ENCODE measurements at regions not wholly inside any gene's neighbourhood (a gene's known extent, or its start where the extent isn't known, plus 50 kb on each side); places are given as distances from the start of the nearest gene placed in this dataset.
A peak's percentile ranks its signal among the peaks of the same experiment; 100 is the strongest.

GRCh38 chr13:91203430-91203829 is 144.1 kb upstream of the MIR17HG start:
- H3K36me3 ChIP-seq (ENCODE audit: insufficient read depth) = no peaks in the 10 kb centered on the region
- peak overlapping the region; percentile 69 for H3K4me2 ChIP-seq

More at GRCh38 chr13:91203430-91203829, 144.1 kb upstream of the MIR17HG start:
- H3K4me3 ChIP-seq = no peak overlapping the region
- DNase-seq (ENCODE audit: low spot score) (no peak), ATAC-seq (no peak)
- Mint-ChIP-seq H3K9me3 (no peaks in the 10 kb centered on the region), H3K27me3 (ENCODE audit: insufficient read depth, low read depth, poor library complexity) (no peaks in the 10 kb centered on the region), H3K4me1 (peaks cover 26% of the 10 kb centered on the region), H3K36me3 (ENCODE audit: low read depth) (no peaks in the 10 kb centered on the region), H3K4me3 (no peak overlapping the region), H3K27ac (peak overlapping the region; percentile 46)
- no peaks in the 10 kb centered on the region for H3K79me2 ChIP-seq (replicated peaks; ENCODE audit: insufficient read depth)
- no peaks in the 10 kb centered on the region for H3F3A ChIP-seq (replicated peaks; ENCODE audit: low read depth)
- no peaks in the 10 kb centered on the region for H4K20me1 ChIP-seq (replicated peaks; ENCODE audit: insufficient read depth)
- TF ChIP-seq ZNF462 (CRISPR knock-in tag; IDR thresholded peaks at IDR 0.05) (no peak), EZH2phosphoT487 (IDR thresholded peaks at IDR 0.05; ENCODE audit: unreplicated experiment) (no peak), CREB1 (CRISPR knock-in tag; IDR thresholded peaks at IDR 0.05; ENCODE audit: low read depth) (no peak), EZH2 (IDR thresholded peaks at IDR 0.05; ENCODE audit: low read depth, unreplicated experiment) (no peak), NANOG (IDR thresholded peaks at IDR 0.05; ENCODE audit: borderline replicate concordance) (no peak), STAT1 (IDR thresholded peaks at IDR 0.05; ENCODE audit: unreplicated experiment) (no peak), JUNB (IDR thresholded peaks at IDR 0.05; ENCODE audit: unreplicated experiment) (no peak), POLR2AphosphoS5 (IDR thresholded peaks at IDR 0.05; ENCODE audit: low read depth) (no peak)
- H3K27ac ChIP-seq (ENCODE audit: low read depth) = no peak overlapping the region
- H3K27me3 ChIP-seq (ENCODE audit: insufficient read depth) = no peaks in the 10 kb centered on the region
- H3K4me1 ChIP-seq (ENCODE audit: insufficient read depth) = peaks cover 14% of the 10 kb centered on the region
- peak overlapping the region; percentile 4; the same call in 1 of the 2 replicates for H2AFZ ChIP-seq
- no peaks in the 10 kb centered on the region for H3K9me2 ChIP-seq (ENCODE audit: insufficient read depth)

All from GM23338 (cell line).